IPS-20b (cell line): ENCODE measurements at regions not wholly inside any gene's neighbourhood (a gene's known extent, or its start where the extent isn't known, plus 50 kb on each side); places are given as distances from the start of the nearest gene placed in this dataset.

Source experiments
- H3K27ac ChIP-seq: one replicate; pipeline ENCODE4 v1.5.1; 2013; ENCODE audit warnings: low read length
- H3K27me3 ChIP-seq: 2 replicates; pipeline ENCODE4 v1.6.1; 2013; ENCODE audit warnings: mild to moderate bottlenecking, low read length, inconsistent platforms; ENCODE audit not compliant: insufficient read depth
- H3K36me3 ChIP-seq: 2 replicates; pipeline ENCODE4 v1.6.1; 2013; ENCODE audit warnings: low read depth, mild to moderate bottlenecking, inconsistent platforms, low read length, moderate library complexity; ENCODE audit not compliant: insufficient read depth
- H3K4me1 ChIP-seq: 2 replicates; pipeline ENCODE4 v1.6.1; 2013; ENCODE audit warnings: mild to moderate bottlenecking, control low read depth, inconsistent platforms, low read length, moderate library complexity; ENCODE audit not compliant: insufficient read depth
- H3K4me3 ChIP-seq: 2 replicates; pipeline ENCODE4 v1.5.1; 2013; ENCODE audit warnings: mild to moderate bottlenecking, low read length, inconsistent platforms
- H3K9ac ChIP-seq: 2 replicates; pipeline ENCODE4 v1.6.1; 2013; ENCODE audit warnings: low read depth, mild to moderate bottlenecking, inconsistent platforms, low read length, moderate library complexity
- H3K9me3 ChIP-seq: 2 replicates; pipeline ENCODE4 v1.6.1; 2013; ENCODE audit warnings: mild to moderate bottlenecking, low read depth, low read length, inconsistent platforms; ENCODE audit not compliant: insufficient read depth

GRCh38 chr9:115398996-115399395 is 281.0 kb upstream of the TNC start:
- no peaks in the 10 kb centered on the region for H3K9me3 ChIP-seq
- no peaks in the 10 kb centered on the region for H3K27me3 ChIP-seq
- no peak overlapping the region for H3K4me3 ChIP-seq
- H3K4me1 ChIP-seq = peaks cover 8% of the 10 kb centered on the region; the same call in 1 of the 2 replicates
- no peak overlapping the region for H3K9ac ChIP-seq
- no peak overlapping the region for H3K27ac ChIP-seq
- H3K36me3 ChIP-seq = no peaks in the 10 kb centered on the region

- H3K36me3 ChIP-seq = no peaks in the 10 kb centered on the region
- no peak overlapping the region for H3K4me3 ChIP-seq
- H3K4me1 ChIP-seq = peaks cover 8% of the 10 kb centered on the region; the same call in 1 of the 2 replicates
- H3K27ac ChIP-seq = no peak overlapping the region
- no peak overlapping the region for H3K9ac ChIP-seq
- no peaks in the 10 kb centered on the region for H3K27me3 ChIP-seq
- no peaks in the 10 kb centered on the region for H3K9me3 ChIP-seq
Measured at GRCh38 chr9:115400796-115401195, 282.8 kb upstream of the TNC start.

- Histone ChIP-seq H3K9me3 (no peaks in the 10 kb centered on the region), H3K27me3 (no peaks in the 10 kb centered on the region), H3K9ac (no peak overlapping the region), H3K4me3 (no peak overlapping the region), H3K27ac (no peak overlapping the region), H3K36me3 (no peaks in the 10 kb centered on the region), H3K4me1 (peaks cover 8% of the 10 kb centered on the region; the same call in 1 of the 2 replicates)
Measured at GRCh38 chr9:115401756-115402327, 283.9 kb upstream of the TNC start.

- Histone ChIP-seq H3K4me1 (no peaks in the 10 kb centered on the region), H3K4me3 (no peak overlapping the region), H3K27me3 (no peaks in the 10 kb centered on the region), H3K9ac (no peak overlapping the region), H3K27ac (no peak overlapping the region), H3K36me3 (no peaks in the 10 kb centered on the region), H3K9me3 (no peaks in the 10 kb centered on the region)
Measured at GRCh38 chr9:115403753-115404152, 285.8 kb upstream of the TNC start.

GRCh38 chr9:115404311-115404710 is 286.4 kb upstream of the TNC start:
- Histone ChIP-seq H3K4me3 (no peak overlapping the region), H3K27ac (no peak overlapping the region), H3K9ac (no peak overlapping the region), H3K4me1 (no peaks in the 10 kb centered on the region), H3K36me3 (no peaks in the 10 kb centered on the region), H3K9me3 (no peaks in the 10 kb centered on the region), H3K27me3 (no peaks in the 10 kb centered on the region)

GRCh38 chr9:115411516-115411915 is 293.6 kb upstream of the TNC start:
- no peaks in the 10 kb centered on the region for H3K27me3 ChIP-seq
- no peak overlapping the region for H3K27ac ChIP-seq
- no peak overlapping the region for H3K9ac ChIP-seq
- H3K9me3 ChIP-seq = no peaks in the 10 kb centered on the region
- no peaks in the 10 kb centered on the region for H3K4me1 ChIP-seq
- H3K36me3 ChIP-seq = no peaks in the 10 kb centered on the region
- H3K4me3 ChIP-seq = no peak overlapping the region

GRCh38 chr9:115411993-115412452 is 294.1 kb upstream of the TNC start:
- Histone ChIP-seq H3K4me3 (no peak overlapping the region), H3K9me3 (no peaks in the 10 kb centered on the region), H3K27ac (no peak overlapping the region), H3K27me3 (no peaks in the 10 kb centered on the region), H3K36me3 (no peaks in the 10 kb centered on the region), H3K4me1 (no peaks in the 10 kb centered on the region), H3K9ac (no peak overlapping the region)

GRCh38 chr9:115412656-115413055 is 294.7 kb upstream of the TNC start:
- no peak overlapping the region for H3K4me3 ChIP-seq
- no peak overlapping the region for H3K9ac ChIP-seq
- no peaks in the 10 kb centered on the region for H3K4me1 ChIP-seq
- H3K9me3 ChIP-seq = no peaks in the 10 kb centered on the region
- H3K27me3 ChIP-seq = no peaks in the 10 kb centered on the region
- no peak overlapping the region for H3K27ac ChIP-seq
- H3K36me3 ChIP-seq = no peaks in the 10 kb centered on the region

GRCh38 chr9:115413304-115413703 is 295.3 kb upstream of the TNC start:
- no peaks in the 10 kb centered on the region for H3K4me1 ChIP-seq
- no peak overlapping the region for H3K4me3 ChIP-seq
- H3K27ac ChIP-seq = no peak overlapping the region
- H3K36me3 ChIP-seq = no peaks in the 10 kb centered on the region
- no peaks in the 10 kb centered on the region for H3K27me3 ChIP-seq
- H3K9me3 ChIP-seq = no peaks in the 10 kb centered on the region
- H3K9ac ChIP-seq = no peak overlapping the region

GRCh38 chr9:115413766-115414382 is 295.9 kb upstream of the TNC start:
- Histone ChIP-seq H3K4me3 (no peak overlapping the region), H3K4me1 (no peaks in the 10 kb centered on the region), H3K27ac (no peak overlapping the region), H3K36me3 (no peaks in the 10 kb centered on the region), H3K9me3 (no peaks in the 10 kb centered on the region), H3K27me3 (no peaks in the 10 kb centered on the region), H3K9ac (no peak overlapping the region)

GRCh38 chr9:115414561-115414960 is 296.6 kb upstream of the TNC start:
- Histone ChIP-seq H3K27ac (no peak overlapping the region), H3K9ac (no peak overlapping the region), H3K27me3 (no peaks in the 10 kb centered on the region), H3K4me1 (no peaks in the 10 kb centered on the region), H3K9me3 (no peaks in the 10 kb centered on the region), H3K36me3 (no peaks in the 10 kb centered on the region), H3K4me3 (no peak overlapping the region)

- Histone ChIP-seq H3K36me3 (no peaks in the 10 kb centered on the region), H3K9me3 (no peaks in the 10 kb centered on the region; the same call in 1 of the 2 replicates), H3K27me3 (no peaks in the 10 kb centered on the region), H3K9ac (no peak overlapping the region), H3K27ac (no peak overlapping the region), H3K4me3 (no peak overlapping the region), H3K4me1 (no peaks in the 10 kb centered on the region)
Measured at GRCh38 chr9:115415450-115415849, 297.5 kb upstream of the TNC start.
